HL-60/S4 (cell line): ENCODE measurements at regions not wholly inside any gene's neighbourhood (a gene's known extent, or its start where the extent isn't known, plus 50 kb on each side); places are given as distances from the start of the nearest gene placed in this dataset.

Experiments used
- in situ Hi-C: fragments of 300-500 bp; cut with MboI; formaldehyde crosslinking; loops from 2 replicates; pipeline ENCODE4 v1.14.3; 2022; ENCODE audit warnings: low sequenced_read_pairs

- in situ Hi-C loops, result no loop called here
Measured at GRCh38 chr4:96166806-96167205, 326.9 kb downstream of the PDHA2 start.

- in situ Hi-C loops, result no loop called here
Measured at GRCh38 chr4:96170198-96170597, 330.3 kb downstream of the PDHA2 start.

- in situ Hi-C loops, result no loop called here
Measured at GRCh38 chr4:96173756-96174155, 333.9 kb downstream of the PDHA2 start.

- in situ Hi-C loops, result no loop called here
Measured at GRCh38 chr4:96175871-96176270, 336.0 kb downstream of the PDHA2 start.

- in situ Hi-C loops, result no loop called here
Measured at GRCh38 chr4:96183611-96184010, 343.7 kb downstream of the PDHA2 start.

- in situ Hi-C loops, result no loop called here
Measured at GRCh38 chr4:96186593-96186992, 346.7 kb downstream of the PDHA2 start.

GRCh38 chr4:96189761-96190160 lies 349.9 kb downstream of the PDHA2 start:
- in situ Hi-C loops, result no loop called here

GRCh38 chr4:96193061-96193460 lies 353.2 kb downstream of the PDHA2 start:
- in situ Hi-C loops, result no loop called here

GRCh38 chr4:96194993-96195392 lies 355.1 kb downstream of the PDHA2 start:
- in situ Hi-C loops, result no loop called here

- in situ Hi-C loops, result no loop called here
Measured at GRCh38 chr4:96205143-96205936, 365.4 kb downstream of the PDHA2 start.

- in situ Hi-C loops, result no loop called here
Measured at GRCh38 chr4:96227515-96227914, 387.6 kb downstream of the PDHA2 start.

- in situ Hi-C loops, result no loop called here
Measured at GRCh38 chr4:96228463-96228862, 388.6 kb downstream of the PDHA2 start.

GRCh38 chr4:96240041-96240440 lies 400.1 kb downstream of the PDHA2 start:
- in situ Hi-C loops, result no loop called here

- in situ Hi-C loops, result no loop called here
Measured at GRCh38 chr4:96241819-96242218, 401.9 kb downstream of the PDHA2 start.

GRCh38 chr4:96247096-96247495 lies 407.2 kb downstream of the PDHA2 start:
- in situ Hi-C loops, result no loop called here

- in situ Hi-C loops, result no loop called here
Measured at GRCh38 chr4:96248225-96248624, 408.3 kb downstream of the PDHA2 start.

- in situ Hi-C loops, result no loop called here
Measured at GRCh38 chr4:96260064-96260682, 420.3 kb downstream of the PDHA2 start.

- in situ Hi-C loops, result no loop called here
Measured at GRCh38 chr4:96262057-96262456, 422.2 kb downstream of the PDHA2 start.

- in situ Hi-C loops, result no loop called here
Measured at GRCh38 chr4:96263291-96263690, 423.4 kb downstream of the PDHA2 start.

GRCh38 chr4:96264941-96265463 lies 425.1 kb downstream of the PDHA2 start:
- in situ Hi-C loops, result no loop called here

GRCh38 chr4:96293806-96294205 lies 453.9 kb downstream of the PDHA2 start:
- in situ Hi-C loops, result no loop called here

- in situ Hi-C loops, result no loop called here
Measured at GRCh38 chr4:96295143-96295741, 455.3 kb downstream of the PDHA2 start.
